Calu3 (cell line): ENCODE measurements at regions not wholly inside any gene's neighbourhood (a gene's known extent, or its start where the extent isn't known, plus 50 kb on each side); places are given as distances from the start of the nearest gene placed in this dataset.

ENCODE experiments used
- BruUV-seq: library from RNA; stranded (reverse); fragments of 400-500 nt; replicated peaks from 2 replicates; lab custom pipeline; 2021; lab: Mats Ljungman, UMichigan
- CTCF ChIA-PET: fragments of 300-600 bp; sonication (Branson Sonifier 250); formaldehyde crosslinking; loops from one replicate; lab custom pipeline; 2022; ENCODE audit warnings: antibody characterized with exemption; lab: Charles Lee
- DNase-seq: peaks from one replicate; pipeline ENCODE4 v3.0.0; 2022
- H3K27ac Mint-ChIP-seq: one replicate; pipeline ENCODE4 v1.8.0; 2022; ENCODE audit warnings: mixed read lengths; ENCODE audit not compliant: unreplicated experiment
- H3K27me3 Mint-ChIP-seq: one replicate; pipeline ENCODE4 v1.8.0; 2022; ENCODE audit warnings: mixed read lengths; ENCODE audit not compliant: unreplicated experiment
- H3K36me3 Mint-ChIP-seq: one replicate; pipeline ENCODE4 v1.8.0; 2022; ENCODE audit warnings: mild to moderate bottlenecking, moderate library complexity, mixed read lengths; ENCODE audit not compliant: insufficient read depth, unreplicated experiment
- H3K4me1 Mint-ChIP-seq: one replicate; pipeline ENCODE4 v1.8.0; 2022; ENCODE audit warnings: mild to moderate bottlenecking, low read depth, mixed read lengths; ENCODE audit not compliant: unreplicated experiment
- H3K4me3 Mint-ChIP-seq: one replicate; pipeline ENCODE4 v1.8.0; 2022; ENCODE audit warnings: mild to moderate bottlenecking, low read depth, moderate library complexity, mixed read lengths; ENCODE audit not compliant: unreplicated experiment
- H3K9me3 Mint-ChIP-seq: one replicate; pipeline ENCODE4 v1.8.0; 2022; ENCODE audit warnings: low read depth, mixed read lengths; ENCODE audit not compliant: unreplicated experiment
- CTCF ChIP-seq: fragments of 200-600 bp; IDR thresholded peaks from one replicate; pipeline ENCODE4 v1.8.0; 2022; ENCODE audit warnings: antibody characterized with exemption; ENCODE audit not compliant: unreplicated experiment
- intact Hi-C: fragments of 100-400 bp; cut with micrococcal nuclease; formaldehyde crosslinking; loops from one replicate; pipeline ENCODE4 v1.10.0; 2022; ENCODE audit not compliant: unreplicated experiment

- Mint-ChIP-seq H3K4me3 (no peak overlapping the region), H3K9me3 (no peaks in the 10 kb centered on the region), H3K4me1 (no peaks in the 10 kb centered on the region), H3K36me3 (peaks cover 5% of the 10 kb centered on the region), H3K27me3 (peaks cover 99% of the 10 kb centered on the region), H3K27ac (no peak overlapping the region)
- no peak for DNase-seq
- no peak for TF ChIP-seq CTCF
- CTCF ChIA-PET = interaction anchor here (0.5 kb wide), 1 partner anchor 226 kb away, joined by 4 read pairs; no protein-coding TSS in a partner anchor
- intact Hi-C loops = no loop called here
- BruUV-seq = no TSS peak
These were observed 184.2 kb downstream of the ENGASE start for GRCh38 chr17:79258843-79259242.

- DNase-seq = no peak
- Mint-ChIP-seq H3K27me3 (peaks cover 99% of the 10 kb centered on the region), H3K9me3 (no peaks in the 10 kb centered on the region), H3K4me3 (no peak overlapping the region), H3K36me3 (peaks cover 5% of the 10 kb centered on the region), H3K4me1 (no peaks in the 10 kb centered on the region), H3K27ac (no peak overlapping the region)
- intact Hi-C loops = no loop called here
- TF ChIP-seq CTCF = no peak
- CTCF ChIA-PET = interaction anchor here (0.6 kb wide), 1 partner anchor 512 kb away, joined by 4 read pairs; no protein-coding TSS in a partner anchor
- no TSS peak for BruUV-seq
These were observed 183.4 kb downstream of the ENGASE start for GRCh38 chr17:79258041-79258440.

- no TSS peak for BruUV-seq
- intact Hi-C loops = no loop called here
- peaks cover 100% of the 10 kb centered on the region for H3K27me3 Mint-ChIP-seq
- H3K36me3 Mint-ChIP-seq = peaks cover under 1% of the 10 kb centered on the region
- H3K27ac Mint-ChIP-seq = no peak overlapping the region
- no peaks in the 10 kb centered on the region for H3K4me1 Mint-ChIP-seq
- CTCF ChIA-PET = no interaction called here
- H3K9me3 Mint-ChIP-seq = no peaks in the 10 kb centered on the region
- H3K4me3 Mint-ChIP-seq = no peak overlapping the region
- DNase-seq = no peak
- TF ChIP-seq CTCF = no peak
These were observed 181.4 kb downstream of the ENGASE start for GRCh38 chr17:79255926-79256585.

GRCh38 chr17:79255456-79255855 is 180.8 kb downstream of the ENGASE start:
- CTCF ChIA-PET = no interaction called here
- no peak overlapping the region for H3K27ac Mint-ChIP-seq
- H3K9me3 Mint-ChIP-seq = no peaks in the 10 kb centered on the region
- intact Hi-C loops = no loop called here
- H3K27me3 Mint-ChIP-seq = peaks cover 100% of the 10 kb centered on the region
- no TSS peak for BruUV-seq
- H3K36me3 Mint-ChIP-seq = no peaks in the 10 kb centered on the region
- H3K4me3 Mint-ChIP-seq = no peak overlapping the region
- no peak for TF ChIP-seq CTCF
- DNase-seq = no peak
- no peaks in the 10 kb centered on the region for H3K4me1 Mint-ChIP-seq
